ENCODE measurements at regions not wholly inside any gene's neighbourhood (a gene's known extent, or its start where the extent isn't known, plus 50 kb on each side); places are given as distances from the start of the nearest gene placed in this dataset.
"Not testable (repeated sequence)": the region's sequence is repeated elsewhere in the genome, so short reads cannot be mapped to it uniquely, and the experiment has no call there.

- H3K36me3 Mint-ChIP-seq = no peaks in the 10 kb centered on the region
- ChIA-PET POLR2A (no interaction called here), CTCF (no interaction called here)
- DNase-seq (ENCODE audit: low spot score) (no peak), ATAC-seq (no peak)
- H3K27ac Mint-ChIP-seq = no peak overlapping the region
- no peaks in the 10 kb centered on the region for H3K4me1 Mint-ChIP-seq
- H3K27me3 Mint-ChIP-seq (ENCODE audit: low read depth) = no peaks in the 10 kb centered on the region
- no peak overlapping the region for H3K4me3 Mint-ChIP-seq
- TF ChIP-seq OVOL2 (CRISPR knock-in tag; IDR thresholded peaks at IDR 0.05; ENCODE audit: borderline replicate concordance) = no peak
- TF ChIP-seq GABPB1 (CRISPR knock-in tag; IDR thresholded peaks at IDR 0.05) = no peak
- peaks cover 20% of the 10 kb centered on the region for H3K9me3 Mint-ChIP-seq
Measured at GRCh38 chr3:67171841-67172240, 173.7 kb downstream of the KBTBD8 start.

GRCh38 chr3:67173130-67173529, 175.0 kb downstream of the KBTBD8 start:
- CTCF ChIA-PET; DNase-seq (ENCODE audit: low spot score); H3K4me3 Mint-ChIP-seq; H3K27me3 Mint-ChIP-seq (ENCODE audit: low read depth); H3K4me1 Mint-ChIP-seq; H3K27ac Mint-ChIP-seq; ATAC-seq; H3K36me3 Mint-ChIP-seq; POLR2A ChIA-PET: not testable (repeated sequence)
- H3K9me3 Mint-ChIP-seq = peaks cover 25% of the 10 kb centered on the region

GRCh38 chr3:67176396-67176795, 178.3 kb downstream of the KBTBD8 start:
- Mint-ChIP-seq H3K27me3 (ENCODE audit: low read depth) (no peaks in the 10 kb centered on the region), H3K36me3 (no peaks in the 10 kb centered on the region), H3K9me3 (peaks cover 25% of the 10 kb centered on the region), H3K27ac (no peak overlapping the region), H3K4me3 (no peak overlapping the region), H3K4me1 (no peaks in the 10 kb centered on the region)
- no peak for ATAC-seq
- no peak for DNase-seq (ENCODE audit: low spot score)
- TF ChIP-seq ZMAT4 (CRISPR knock-in tag; IDR thresholded peaks at IDR 0.05) (no peak), NFYB (CRISPR knock-in tag; conservative IDR thresholded peaks at IDR 0.05; ENCODE audit: low read depth) (no peak), USF1 (CRISPR knock-in tag; IDR thresholded peaks at IDR 0.05) (no peak), CREB1 (CRISPR knock-in tag; IDR thresholded peaks at IDR 0.05) (no peak), ZBTB43 (CRISPR knock-in tag; IDR thresholded peaks at IDR 0.05) (no peak)
- POLR2A ChIA-PET = no interaction called here
- CTCF ChIA-PET = no interaction called here

- Mint-ChIP-seq H3K4me3 (no peak overlapping the region), H3K36me3 (peaks cover 4% of the 10 kb centered on the region), H3K27ac (no peak overlapping the region), H3K4me1 (no peaks in the 10 kb centered on the region), H3K27me3 (ENCODE audit: low read depth) (no peaks in the 10 kb centered on the region), H3K9me3 (peaks cover 8% of the 10 kb centered on the region)
- CTCF ChIA-PET = no interaction called here
- DNase-seq (ENCODE audit: low spot score) = no peak
- no peak for ATAC-seq
- TF ChIP-seq SMAD3 (CRISPR knock-in tag; IDR thresholded peaks at IDR 0.05; ENCODE audit: borderline replicate concordance) (no peak), PRRX2 (CRISPR knock-in tag; IDR thresholded peaks at IDR 0.05) (no peak), HMGA2 (CRISPR knock-in tag; IDR thresholded peaks at IDR 0.05) (no peak), SOX15 (CRISPR knock-in tag; IDR thresholded peaks at IDR 0.05) (no peak), CREM (CRISPR knock-in tag; IDR thresholded peaks at IDR 0.05) (no peak), ZNF138 (CRISPR knock-in tag; conservative IDR thresholded peaks at IDR 0.05) (no peak), ZBTB43 (CRISPR knock-in tag; IDR thresholded peaks at IDR 0.05) (no peak), ATF1 (CRISPR knock-in tag; IDR thresholded peaks at IDR 0.05) (no peak)
- POLR2A ChIA-PET = no interaction called here
Measured at GRCh38 chr3:67192466-67192865, 194.4 kb downstream of the KBTBD8 start.

GRCh38 chr3:67196677-67197076, 198.6 kb downstream of the KBTBD8 start:
- H3K4me1 Mint-ChIP-seq = no peaks in the 10 kb centered on the region
- CTCF ChIA-PET = interaction anchor here (0.7 to 1.4 kb wide), 2 partner anchors 136 to 208 kb away, joined by 3 to 5 read pairs; no protein-coding TSS in a partner anchor
- H3K9me3 Mint-ChIP-seq = no peaks in the 10 kb centered on the region
- H3K27me3 Mint-ChIP-seq (ENCODE audit: low read depth) = no peaks in the 10 kb centered on the region
- no peaks in the 10 kb centered on the region for H3K36me3 Mint-ChIP-seq
- no peak for ATAC-seq
- POLR2A ChIA-PET = no interaction called here
- no peak overlapping the region for H3K27ac Mint-ChIP-seq
- no peak for DNase-seq (ENCODE audit: low spot score)
- no peak overlapping the region for H3K4me3 Mint-ChIP-seq
- TF ChIP-seq MLX (CRISPR knock-in tag; IDR thresholded peaks at IDR 0.05) = no peak
- TF ChIP-seq ZNF416 (CRISPR knock-in tag; IDR thresholded peaks at IDR 0.05) = no peak
- no peak for TF ChIP-seq ZSCAN18 (CRISPR knock-in tag; IDR thresholded peaks at IDR 0.05)
- no peak for TF ChIP-seq PRDM15 (CRISPR knock-in tag; IDR thresholded peaks at IDR 0.05)
- TF ChIP-seq ESRRA (CRISPR knock-in tag; IDR thresholded peaks at IDR 0.05; ENCODE audit: borderline replicate concordance) = no peak

All from WTC11 (cell line).